C4-2B (cell line): ENCODE measurements at regions not wholly inside any gene's neighbourhood (a gene's known extent, or its start where the extent isn't known, plus 50 kb on each side); places are given as distances from the start of the nearest gene placed in this dataset.

Source experiments
- CTCF ChIP-seq: fragments of 450-650 bp; conservative IDR thresholded peaks from 2 replicates; pipeline ENCODE4 v1.5.1; 2017; ENCODE audit warnings: mild to moderate bottlenecking
- ZFX ChIP-seq: fragments of 450-650 bp; IDR thresholded peaks from 2 replicates; pipeline ENCODE4 v1.6.1; 2017

- no peak for TF ChIP-seq CTCF
- TF ChIP-seq ZFX: no peak
These were observed 53.7 kb upstream of the CTNNA1 start for GRCh38 chr5:138699482-138699881.
